ENCODE measurements at regions not wholly inside any gene's neighbourhood (a gene's known extent, or its start where the extent isn't known, plus 50 kb on each side); places are given as distances from the start of the nearest gene placed in this dataset.

GRCh38 chr3:23105048-23105447 lies 98.1 kb upstream of the UBE2E2 start:
- TF ChIP-seq POLR2AphosphoS5 (IDR thresholded peaks at IDR 0.05; ENCODE audit: insufficient read depth, low read depth, low read length): no peak
- no peak for TF ChIP-seq MAX (IDR thresholded peaks at IDR 0.05; ENCODE audit: insufficient read depth, insufficient read length)
- no peak for TF ChIP-seq POLR2A (IDR thresholded peaks at IDR 0.05; ENCODE audit: low read depth, low read length)
- no peak for TF ChIP-seq CTCF (IDR thresholded peaks at IDR 0.05; ENCODE audit: extremely low read depth in 1 of 2, insufficient read depth in 1 of 2, low read depth in 1 of 2, low read length in 2 of 2)

All from endothelial cell of umbilical vein (primary cell).